ENCODE measurements at regions not wholly inside any gene's neighbourhood (a gene's known extent, or its start where the extent isn't known, plus 50 kb on each side); places are given as distances from the start of the nearest gene placed in this dataset.

DNA sequence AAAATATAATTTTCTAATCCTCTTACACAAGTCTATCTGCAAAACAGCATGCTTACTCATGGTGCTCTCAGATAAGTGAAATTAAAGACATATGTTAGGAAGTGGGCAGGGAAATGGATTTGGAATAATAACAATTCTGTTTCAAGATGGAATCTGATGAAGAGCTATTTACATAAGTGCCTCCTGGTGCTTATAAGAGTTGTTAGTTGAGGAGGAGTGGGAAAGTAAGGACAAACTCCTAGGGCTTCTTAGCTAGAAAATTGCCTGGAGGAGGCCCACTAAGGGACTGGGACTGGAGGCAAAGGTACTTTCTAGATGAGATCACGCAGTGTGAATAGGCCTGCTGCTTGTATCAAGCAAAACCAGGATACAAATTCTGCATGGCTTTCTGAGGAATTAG, 939.8 kb downstream of the GLUD2 start:
- TF ChIP-seq CEBPB (IDR thresholded peaks at IDR 0.05): no peak
- no peak for TF ChIP-seq RNF2 (IDR thresholded peaks at IDR 0.05; ENCODE audit: borderline replicate concordance, low read depth)
